HG02759 (cell line): ENCODE measurements at regions not wholly inside any gene's neighbourhood (a gene's known extent, or its start where the extent isn't known, plus 50 kb on each side); places are given as distances from the start of the nearest gene placed in this dataset.
"Not testable (repeated sequence)": the region's sequence is repeated elsewhere in the genome, so short reads cannot be mapped to it uniquely, and the experiment has no call there.

Experiments
- ATAC-seq: cut with Tn5 transposase; IDR thresholded peaks from one replicate; pipeline ENCODE4 v1.9.1; 2021; ENCODE audit warnings: mild to moderate bottlenecking, moderate library complexity; ENCODE audit not compliant: unreplicated experiment

DNA sequence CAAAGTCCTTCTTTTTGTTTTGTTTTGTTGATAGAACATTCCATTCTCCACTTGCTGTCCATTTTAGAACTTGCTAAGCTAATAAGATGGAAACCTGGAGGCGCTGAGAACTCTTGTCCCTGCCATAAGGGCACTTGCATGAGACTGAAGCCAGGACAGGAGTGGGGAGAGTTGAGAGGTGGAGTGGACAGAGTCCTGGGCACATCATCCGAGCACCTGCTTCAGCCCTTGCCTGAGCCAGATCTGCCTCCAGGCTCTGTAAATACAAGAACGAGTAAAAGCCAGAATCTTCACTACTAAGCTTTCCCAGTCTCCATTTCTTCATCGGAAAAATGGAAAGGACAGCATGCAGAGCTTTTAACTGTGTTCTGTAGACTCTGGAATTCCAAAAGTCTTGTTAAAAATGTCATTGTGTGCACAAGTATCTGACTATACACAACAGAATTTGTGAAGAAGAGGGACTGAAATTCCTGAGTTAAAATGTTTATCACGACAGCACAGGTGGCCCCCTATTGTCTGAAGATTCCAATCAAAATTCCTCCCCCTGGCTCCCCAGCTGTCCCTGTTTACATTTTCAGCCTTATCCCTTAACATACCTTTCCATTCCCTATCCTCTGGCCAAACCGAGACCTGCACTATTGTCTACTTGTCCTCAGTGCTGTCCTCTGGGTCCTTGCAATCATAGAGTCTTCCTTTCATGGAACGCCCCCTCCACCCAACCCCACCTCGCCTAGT, 498.2 kb upstream of the TNP1 start:
- ATAC-seq, result no peak

DNA sequence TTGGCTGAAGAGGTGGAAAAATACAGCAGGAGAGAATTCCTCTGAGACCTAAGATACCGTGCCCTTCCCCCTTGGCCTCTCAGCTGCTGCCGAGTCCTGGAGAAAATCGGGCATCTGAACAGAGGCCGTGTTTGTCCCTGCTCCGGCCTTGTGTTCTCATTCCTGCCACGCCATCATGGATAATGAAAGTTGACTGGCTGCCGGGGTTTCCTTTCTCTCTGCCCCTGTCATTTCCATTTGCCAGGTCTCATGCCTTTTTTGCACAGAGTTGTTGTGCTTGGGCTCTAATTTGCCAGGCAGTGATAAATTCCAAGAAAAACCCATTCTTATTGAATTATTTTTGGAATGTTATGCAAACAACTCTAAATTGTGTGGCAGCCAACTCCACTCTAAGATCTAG, 496.9 kb upstream of the TNP1 start:
- no peak for ATAC-seq

DNA sequence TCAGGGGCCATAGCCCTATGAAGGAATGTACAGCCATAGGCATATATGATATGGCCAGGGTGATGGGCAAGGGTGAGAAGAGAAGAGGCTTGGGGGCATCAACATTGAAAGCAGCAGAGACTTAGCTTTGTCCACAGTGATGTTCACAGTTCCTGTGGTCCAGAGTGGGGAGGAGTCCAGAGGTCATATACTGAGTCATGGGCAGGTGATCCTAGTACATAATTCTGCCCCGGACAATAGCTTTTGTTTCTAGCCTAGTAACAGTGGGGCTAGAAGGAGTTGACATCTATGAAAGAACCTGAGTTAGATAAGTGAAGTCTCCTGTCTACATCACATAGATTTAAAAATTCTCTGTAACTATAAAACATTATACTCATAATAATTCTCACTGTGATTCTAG, 496.3 kb upstream of the TNP1 start:
- ATAC-seq, result no peak

DNA sequence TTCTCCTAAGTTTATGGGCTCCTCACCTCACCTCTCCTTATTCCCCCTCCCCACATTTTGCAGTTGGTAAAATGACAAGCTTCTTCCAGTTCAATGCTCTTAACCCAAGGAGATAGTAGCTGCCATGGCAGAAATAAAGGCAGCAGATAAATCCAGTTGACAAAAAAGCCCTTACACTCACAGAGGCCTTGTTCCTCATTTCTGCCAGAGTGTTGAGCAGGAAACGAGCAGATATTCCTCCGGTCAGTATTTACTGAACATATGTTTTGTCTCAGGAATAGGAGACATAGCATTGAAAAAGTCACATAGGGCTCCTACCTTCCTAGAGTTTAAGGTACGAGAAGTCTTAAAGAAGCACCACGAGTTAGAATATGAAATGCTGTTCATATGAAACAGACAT, 493.7 kb upstream of the TNP1 start:
- no peak for ATAC-seq

DNA sequence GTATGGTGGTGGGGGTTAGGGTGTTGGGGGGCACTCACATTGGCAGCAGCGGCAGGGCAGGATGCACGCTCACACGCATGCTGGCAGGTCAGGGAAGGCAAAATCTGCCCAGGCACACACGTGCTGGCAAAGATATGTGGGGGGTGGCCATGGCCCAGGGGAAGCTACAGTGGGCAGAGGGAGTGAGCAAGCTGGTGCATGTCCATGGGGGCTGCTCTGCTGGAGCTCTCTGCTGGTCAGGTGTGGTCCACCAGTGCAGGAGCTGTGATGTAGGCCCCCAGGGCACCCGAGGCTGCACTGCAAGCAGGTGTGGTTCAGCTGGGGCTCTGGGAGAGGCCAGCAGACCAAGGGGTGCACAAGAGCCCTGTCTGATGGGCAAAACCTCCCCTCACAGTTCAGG, 491.5 kb upstream of the TNP1 start:
- ATAC-seq, result no peak

DNA sequence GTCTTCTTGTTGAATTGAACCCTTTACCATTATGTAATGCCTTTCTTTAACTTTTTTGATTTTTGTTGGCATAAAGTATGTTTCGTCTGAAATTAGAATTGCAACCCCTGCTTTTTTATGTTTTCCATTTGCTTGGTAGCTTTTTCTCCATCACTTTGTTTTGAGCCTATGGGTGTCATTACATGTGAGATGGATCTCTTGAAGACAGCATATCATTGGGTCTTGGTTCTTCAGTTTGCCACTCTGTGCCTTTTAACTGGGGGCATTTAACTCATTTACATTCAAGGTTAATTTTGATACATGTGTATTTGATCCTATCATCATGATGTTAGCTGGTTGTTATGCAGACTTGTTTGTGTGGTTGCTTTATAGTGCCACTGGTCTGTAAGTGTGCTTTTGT, 489.4 kb upstream of the TNP1 start:
- no peak for ATAC-seq

DNA sequence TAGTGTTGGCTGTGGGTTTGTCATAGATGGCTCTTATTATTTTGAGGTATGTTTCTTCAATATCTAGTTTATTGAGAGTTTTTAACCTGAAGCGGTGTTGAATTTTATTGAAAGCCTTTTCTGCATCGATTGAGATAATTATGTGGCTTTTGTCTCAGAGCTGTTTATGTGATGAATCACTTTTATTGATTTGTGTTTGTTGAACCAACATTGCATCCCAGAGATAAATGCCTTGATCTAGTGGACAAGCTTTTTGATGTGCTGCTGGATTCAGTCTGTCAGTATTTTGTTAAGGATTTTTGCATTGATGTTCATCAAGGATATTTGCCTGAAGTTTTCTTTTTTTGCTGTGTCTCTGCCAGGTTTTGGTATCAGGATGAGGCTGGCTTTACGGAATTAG, 487.8 kb upstream of the TNP1 start:
- ATAC-seq, result not testable (repeated sequence)

DNA sequence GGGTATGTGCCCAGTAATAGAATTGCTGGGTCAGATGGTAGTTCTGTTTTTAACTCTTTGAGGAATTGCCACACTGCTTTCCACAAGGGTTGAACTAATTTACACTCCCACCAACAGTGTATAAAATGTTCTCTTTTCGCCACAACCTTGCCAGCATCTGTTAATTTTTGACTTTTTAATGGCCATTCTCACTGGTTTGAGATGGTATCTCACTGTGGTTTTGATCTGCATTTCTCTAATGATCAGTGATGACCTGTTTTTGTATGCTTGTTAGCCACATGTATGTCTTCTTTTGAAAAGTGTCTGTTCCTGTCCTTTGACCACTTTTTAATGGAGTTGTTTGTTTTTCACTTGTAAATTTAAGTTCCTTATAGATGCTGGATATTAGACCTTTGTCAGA, 486.2 kb upstream of the TNP1 start:
- not testable (repeated sequence) for ATAC-seq

DNA sequence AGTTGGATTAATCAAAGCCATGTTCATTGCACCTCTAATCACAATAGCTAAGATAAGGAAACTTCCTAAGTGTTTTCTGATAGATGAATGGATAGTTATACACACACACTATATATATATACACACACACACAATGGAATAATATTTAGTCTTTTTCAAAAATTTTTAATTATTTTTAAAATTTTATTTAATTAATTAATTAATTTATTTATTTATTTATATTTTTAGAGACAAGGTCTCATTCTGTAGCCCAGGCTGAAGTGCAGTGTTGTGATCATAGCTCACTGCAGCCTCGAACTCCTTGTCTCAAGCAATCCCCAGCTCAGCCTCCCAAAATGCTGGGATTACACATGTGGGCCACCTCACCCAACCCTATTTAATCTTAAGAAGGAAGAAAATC, 481.0 kb upstream of the TNP1 start:
- ATAC-seq, result no peak

DNA sequence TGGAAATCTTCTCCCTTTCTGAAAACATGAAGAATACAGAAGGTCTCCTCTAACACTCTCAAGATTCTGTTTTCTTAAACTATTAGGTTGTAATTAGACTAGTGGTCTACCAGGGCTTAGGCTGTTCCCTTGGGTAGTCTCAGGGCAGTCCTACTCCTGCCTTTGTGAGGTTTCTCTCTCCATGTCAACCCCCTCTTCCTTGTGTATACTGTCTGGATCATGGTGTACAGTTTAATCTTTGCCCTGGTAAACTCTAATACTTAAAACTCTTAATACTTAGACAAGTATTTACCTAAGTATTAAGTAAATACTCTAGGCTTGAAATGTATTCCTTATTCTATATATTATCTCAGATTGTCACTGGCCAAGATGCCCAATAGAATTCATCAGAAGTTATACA, 480.3 kb upstream of the TNP1 start:
- ATAC-seq, result no peak

DNA sequence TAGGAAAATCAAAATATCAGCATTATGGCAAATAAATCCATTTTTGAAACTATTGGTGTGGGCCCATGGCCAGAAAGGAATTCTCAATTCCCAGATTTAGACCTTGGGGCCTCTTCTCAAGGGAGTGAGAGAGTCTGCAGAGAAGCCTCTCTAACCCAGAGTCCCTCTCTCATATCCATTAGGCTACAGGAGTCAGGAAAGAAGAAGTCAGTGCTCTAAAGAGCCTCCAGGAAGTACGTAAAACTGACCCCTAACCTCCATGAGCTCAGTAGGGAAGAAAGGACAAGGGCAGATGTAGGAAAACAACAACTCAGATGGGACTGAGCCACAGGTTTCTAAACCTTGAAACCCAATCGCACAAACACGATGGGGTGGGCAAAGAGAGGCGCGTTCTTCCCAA, 479.9 kb upstream of the TNP1 start:
- no peak for ATAC-seq

DNA sequence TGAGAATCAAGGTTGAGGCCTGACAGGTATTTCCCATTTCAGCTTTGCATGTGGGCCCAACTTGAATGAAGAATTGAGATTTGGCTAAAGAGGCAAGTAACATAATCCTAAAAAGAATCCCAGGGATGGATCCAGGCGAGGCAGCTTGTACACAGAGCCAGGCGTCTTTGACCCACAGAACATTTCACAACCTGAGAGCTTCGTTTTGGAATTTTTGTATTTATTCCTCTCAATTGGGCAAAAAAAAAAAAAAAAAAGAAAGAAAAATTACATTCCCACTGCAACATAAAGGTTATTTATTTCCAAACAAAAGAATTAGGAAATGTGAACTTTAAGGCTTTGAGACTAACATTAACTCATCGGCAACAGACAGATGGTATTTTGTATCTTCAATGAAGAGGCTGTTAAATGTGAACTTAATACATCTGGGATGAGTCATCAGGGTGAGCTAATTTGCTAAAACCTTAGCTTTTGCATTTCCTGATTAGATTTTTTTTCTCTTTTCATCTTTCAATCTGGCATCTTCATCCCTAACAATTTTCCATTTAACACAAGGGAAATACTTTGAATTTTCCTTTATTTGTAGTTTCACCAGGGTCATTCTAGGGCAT, 478.5 kb upstream of the TNP1 start:
- ATAC-seq, result no peak

DNA sequence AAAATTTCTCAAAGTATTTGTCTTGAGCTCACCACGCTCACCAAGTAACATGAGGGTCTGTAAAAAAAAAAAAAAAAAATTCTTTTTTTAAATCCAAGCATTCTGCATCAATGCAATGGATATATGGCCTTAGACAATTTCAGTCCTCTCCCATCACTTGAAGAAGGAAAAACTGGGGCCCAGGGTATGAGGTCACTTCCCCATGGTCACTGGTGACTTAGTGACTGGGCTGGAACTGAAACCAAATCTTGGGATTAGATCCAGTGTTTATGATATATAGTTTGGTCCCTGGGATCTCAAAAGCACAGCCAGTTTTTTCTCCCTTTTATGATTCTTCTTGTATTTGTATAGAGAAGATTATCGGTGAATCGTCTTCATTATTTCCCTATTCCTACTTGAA, 477.9 kb upstream of the TNP1 start:
- ATAC-seq, result no peak

DNA sequence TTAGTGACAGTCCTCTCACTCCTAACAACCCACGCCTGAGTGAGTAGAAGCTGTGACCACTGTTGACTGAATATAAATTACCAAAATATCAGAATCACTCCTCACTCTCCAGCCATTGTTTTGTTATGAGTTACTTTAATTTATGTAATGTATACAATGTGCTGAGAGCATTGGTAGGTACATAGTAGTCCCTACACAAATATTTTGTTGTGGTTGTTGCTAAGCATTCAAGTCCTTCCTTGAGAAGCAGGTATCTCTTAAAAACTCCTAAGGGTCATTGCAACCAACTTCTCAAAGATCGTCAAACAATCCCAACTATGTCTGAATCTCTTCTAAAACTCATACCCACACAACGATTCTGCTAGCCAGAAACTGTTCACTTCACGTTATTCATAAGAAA, 476.8 kb upstream of the TNP1 start:
- no peak for ATAC-seq

DNA sequence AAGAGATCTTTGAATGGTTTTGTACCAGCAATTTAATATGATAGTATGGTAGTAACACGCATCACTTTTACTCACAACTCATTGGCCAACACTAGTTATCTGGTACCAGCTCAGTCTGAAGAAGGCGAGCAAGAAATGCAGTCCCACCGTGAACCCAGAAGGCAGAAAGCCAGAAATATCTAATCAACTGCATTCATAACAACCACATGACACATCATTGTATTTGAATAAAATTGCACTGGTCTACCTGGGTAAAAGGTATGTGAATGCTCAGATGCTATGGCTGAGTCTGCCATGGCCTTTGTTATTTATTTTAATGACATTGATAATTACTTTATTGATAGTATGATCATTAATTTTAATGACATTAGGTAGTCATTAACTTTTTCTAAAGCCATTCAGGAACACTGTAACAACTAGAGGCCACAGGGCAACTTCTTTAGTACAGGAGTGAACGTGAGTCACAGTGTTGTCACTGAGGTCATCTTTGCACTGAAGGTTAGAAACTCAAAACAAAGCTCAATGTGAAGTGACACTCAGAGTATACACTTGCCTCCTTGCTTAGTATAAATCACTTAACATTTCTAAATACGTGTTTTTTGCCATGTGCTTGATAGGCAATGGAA, 475.6 kb upstream of the TNP1 start:
- ATAC-seq, result no peak

DNA sequence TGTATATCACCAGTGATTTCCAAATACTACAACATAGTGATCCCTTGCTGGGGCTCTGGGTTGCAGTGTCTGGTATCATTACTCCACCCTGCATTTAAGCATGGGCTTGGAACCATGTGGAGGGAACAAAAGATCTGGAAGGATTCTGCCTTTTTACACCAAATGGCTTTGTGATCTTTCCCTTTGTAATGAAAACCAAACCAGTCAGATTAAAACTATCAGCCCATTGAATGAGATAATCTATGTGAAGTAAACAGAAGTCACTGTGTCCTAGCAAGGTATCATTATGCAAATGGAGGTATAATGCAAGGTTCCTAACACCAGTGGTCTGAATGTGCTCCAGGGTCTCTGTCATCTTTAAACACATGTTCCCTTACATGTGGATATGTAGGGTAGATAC, 474.7 kb upstream of the TNP1 start:
- ATAC-seq, result no peak

DNA sequence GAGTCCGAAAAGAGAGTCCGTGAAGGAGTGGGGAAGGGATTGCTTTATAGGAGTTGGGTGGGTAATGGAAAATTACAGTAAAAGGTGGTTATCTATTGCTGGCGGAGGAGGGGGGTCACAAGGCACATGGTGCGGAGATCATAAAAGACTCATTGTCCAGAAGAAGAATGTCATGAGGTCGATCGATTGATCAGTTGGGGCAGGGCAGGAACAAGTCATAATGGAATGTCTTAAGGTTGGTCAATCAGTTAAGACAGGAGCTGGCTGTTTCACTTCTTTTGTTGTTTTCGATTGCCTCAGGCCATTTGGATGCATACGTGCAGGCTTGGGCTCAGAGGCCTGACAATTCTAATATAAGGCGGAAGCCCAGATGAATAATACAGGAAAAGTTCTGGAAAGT, 473.0 kb upstream of the TNP1 start:
- no peak for ATAC-seq

DNA sequence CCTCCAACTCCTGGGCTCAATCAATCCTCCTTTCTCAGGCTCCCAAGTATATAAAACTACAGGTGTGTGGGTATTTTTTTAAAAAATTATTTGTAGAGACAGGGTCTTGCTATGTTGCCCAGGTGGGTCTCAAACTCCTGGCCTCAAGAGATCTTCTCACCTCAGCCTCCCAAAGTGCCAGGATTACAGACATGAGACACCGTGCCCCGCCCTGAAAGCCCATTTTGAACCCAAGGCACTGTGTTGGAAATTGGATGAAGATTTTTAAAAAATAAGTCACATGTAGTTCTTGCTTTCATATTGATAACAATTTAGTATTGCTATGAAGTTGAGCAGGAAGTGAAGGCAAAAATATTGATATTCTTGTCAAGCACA, 472.5 kb upstream of the TNP1 start:
- ATAC-seq, result no peak

DNA sequence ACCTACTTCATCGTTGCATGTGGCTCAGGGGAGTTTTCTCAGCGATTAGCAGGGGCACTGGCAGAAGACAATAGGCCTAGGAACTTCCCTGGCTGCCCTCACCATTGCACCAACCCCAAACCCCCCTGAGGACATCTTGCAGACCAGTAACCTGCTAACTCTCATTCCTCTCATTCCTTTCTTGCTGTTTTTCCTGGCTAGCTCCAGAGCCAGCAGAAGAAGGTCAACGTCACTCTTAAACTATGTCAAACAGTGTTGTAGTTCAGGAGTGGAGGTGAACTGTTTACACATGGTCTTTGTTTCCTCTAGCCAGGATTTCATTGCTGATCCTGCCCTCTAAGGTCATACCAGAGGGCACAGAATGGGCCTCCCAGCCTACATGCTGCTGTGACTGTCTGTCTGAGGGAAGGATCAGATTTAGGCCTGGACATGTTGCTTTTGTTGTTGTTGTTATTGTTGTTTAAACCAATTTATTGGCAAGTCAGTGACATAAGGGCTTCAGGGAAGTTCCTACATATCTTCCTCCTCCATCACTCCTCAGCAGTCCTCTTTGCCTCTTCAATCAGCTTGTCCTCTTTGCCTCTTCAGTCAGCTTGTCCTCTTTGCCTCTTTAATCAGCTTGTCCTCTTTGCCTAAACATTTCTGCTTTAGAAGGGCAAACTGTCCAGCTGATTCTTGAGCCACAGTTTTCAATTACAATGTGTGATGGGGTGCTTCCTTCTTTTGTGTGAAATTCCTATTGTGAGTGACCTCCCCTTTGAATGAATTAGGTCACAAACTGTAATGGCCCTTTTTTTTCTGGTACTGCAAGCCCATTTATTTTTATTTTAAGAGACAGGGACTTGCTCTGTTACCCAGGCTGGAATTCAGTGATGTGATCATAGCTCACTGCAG, 471.9 kb upstream of the TNP1 start:
- ATAC-seq, result no peak

DNA sequence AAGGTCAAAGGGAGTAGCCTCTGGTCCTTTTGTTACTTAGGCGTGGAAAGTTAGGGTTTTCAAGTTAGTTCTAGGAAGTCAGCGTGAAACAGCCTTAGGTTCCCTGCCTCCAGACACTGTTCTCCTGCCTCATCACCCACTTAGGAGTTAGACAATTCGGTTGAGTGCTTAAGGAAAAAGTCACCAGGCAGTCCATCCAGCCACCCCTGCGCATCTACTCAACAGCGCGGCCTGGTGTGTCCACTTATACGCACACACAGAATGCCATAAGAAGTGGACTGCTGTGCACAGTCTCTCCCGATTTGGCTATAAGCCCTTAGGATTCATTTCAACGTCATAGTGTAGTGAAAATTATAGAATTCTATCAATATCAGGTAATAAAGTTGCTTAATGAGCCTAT, 470.8 kb upstream of the TNP1 start:
- no peak for ATAC-seq

DNA sequence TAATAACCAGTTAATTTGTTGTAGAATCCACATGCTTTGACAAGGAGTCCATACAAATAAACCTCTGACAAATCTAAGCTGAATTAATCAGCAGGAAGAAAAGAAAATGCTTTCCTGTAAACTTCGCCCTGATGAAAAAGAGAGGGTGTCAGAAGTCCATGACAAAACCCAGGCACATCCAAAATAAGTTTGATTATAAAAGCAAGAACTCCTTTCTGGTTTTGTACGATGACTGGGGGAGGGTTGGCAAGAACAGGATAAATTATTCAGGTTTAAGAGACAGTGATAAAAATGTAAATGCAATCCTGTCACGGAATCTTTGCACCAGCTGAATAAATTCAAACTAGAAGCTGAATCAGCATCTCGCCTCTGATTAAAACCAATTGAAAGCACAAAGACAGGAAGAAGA, 469.2 kb upstream of the TNP1 start:
- no peak for ATAC-seq

DNA sequence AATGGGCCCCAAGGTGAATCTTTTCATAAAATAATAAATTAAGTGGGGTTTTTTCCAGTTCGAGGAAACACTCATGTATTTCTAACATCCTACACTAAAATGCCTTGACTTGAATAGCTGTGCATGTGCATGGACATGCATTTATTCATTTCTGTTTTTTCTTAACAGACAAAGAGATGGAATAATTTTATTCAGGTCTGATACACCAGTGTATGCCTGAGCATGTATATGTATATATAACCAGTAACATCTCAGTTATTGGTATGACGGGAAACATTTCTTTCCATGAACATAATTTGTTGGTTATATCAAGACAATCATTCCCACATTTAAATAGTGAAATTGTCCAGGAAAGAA, 468.7 kb upstream of the TNP1 start:
- no peak for ATAC-seq
